Mesodermal cell (in vitro differentiated cells): ENCODE measurements at regions not wholly inside any gene's neighbourhood (a gene's known extent, or its start where the extent isn't known, plus 50 kb on each side); places are given as distances from the start of the nearest gene placed in this dataset.

Experiments used
- H3K27ac ChIP-seq: 2 replicates; pipeline ENCODE4 v1.7.0; 2013; ENCODE audit warnings: mild to moderate bottlenecking, low read depth, low read length, moderate library complexity; ENCODE audit not compliant: severe bottlenecking
- H3K36me3 ChIP-seq: 2 replicates; pipeline ENCODE4 v1.7.1; 2013; ENCODE audit warnings: mild to moderate bottlenecking, low read length, moderate library complexity; ENCODE audit not compliant: control insufficient read depth, insufficient read depth
- H3K4me1 ChIP-seq: one replicate; pipeline ENCODE4 v1.7.1; 2013; ENCODE audit warnings: mild to moderate bottlenecking, low read length; ENCODE audit not compliant: insufficient read depth, control insufficient read depth, poor library complexity, severe bottlenecking
- H3K4me3 ChIP-seq: 2 replicates; pipeline ENCODE4 v1.7.0; 2013; ENCODE audit warnings: low read length, control low read depth, mild to moderate bottlenecking; ENCODE audit not compliant: insufficient read depth, poor library complexity, severe bottlenecking; ENCODE audit errors: extremely low read depth
- H3K9me3 ChIP-seq: 2 replicates; pipeline ENCODE4 v1.7.1; 2013; ENCODE audit warnings: mild to moderate bottlenecking, low read length, moderate library complexity; ENCODE audit not compliant: control insufficient read depth
- WGBS, 2 experiments: methylation state at CpG; one replicate each; pipeline ENCODE4 v1.1.5; 2013; ENCODE audit warnings: missing lambda C conversion rate in 2 of 2; ENCODE audit not compliant: insufficient coverage in 2 of 2; 5-methylcytosine and 5-hydroxymethylcytosine counted together

DNA sequence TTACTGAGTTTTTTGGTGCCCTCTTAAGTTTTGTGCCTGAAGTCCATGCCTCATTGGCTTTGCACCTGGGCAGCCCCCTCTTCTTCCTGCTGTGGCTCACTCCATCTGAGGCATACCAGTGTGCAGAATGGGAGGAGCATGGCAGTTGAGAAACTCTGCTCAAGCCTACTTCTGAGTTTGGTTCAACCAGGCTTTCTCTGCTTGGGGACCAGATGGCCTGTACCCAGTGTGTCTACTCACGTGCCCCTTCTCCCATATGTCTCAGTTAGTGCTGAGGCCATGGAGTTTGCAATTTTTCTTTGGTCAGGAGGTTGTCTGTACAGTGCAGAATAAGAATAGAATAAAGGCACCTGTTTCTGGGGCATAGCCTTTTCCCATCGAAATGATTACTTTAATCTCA is 383.3 kb upstream of the DDHD1 start:
- 100% methylated on average over 1 of the region's 2 CpGs for WGBS, 2 experiments
- no peaks in the 10 kb centered on the region for H3K9me3 ChIP-seq
- no peak overlapping the region for H3K4me3 ChIP-seq
- H3K36me3 ChIP-seq = no peaks in the 10 kb centered on the region
- peaks cover 6% of the 10 kb centered on the region for H3K4me1 ChIP-seq
- H3K27ac ChIP-seq = no peak overlapping the region

DNA sequence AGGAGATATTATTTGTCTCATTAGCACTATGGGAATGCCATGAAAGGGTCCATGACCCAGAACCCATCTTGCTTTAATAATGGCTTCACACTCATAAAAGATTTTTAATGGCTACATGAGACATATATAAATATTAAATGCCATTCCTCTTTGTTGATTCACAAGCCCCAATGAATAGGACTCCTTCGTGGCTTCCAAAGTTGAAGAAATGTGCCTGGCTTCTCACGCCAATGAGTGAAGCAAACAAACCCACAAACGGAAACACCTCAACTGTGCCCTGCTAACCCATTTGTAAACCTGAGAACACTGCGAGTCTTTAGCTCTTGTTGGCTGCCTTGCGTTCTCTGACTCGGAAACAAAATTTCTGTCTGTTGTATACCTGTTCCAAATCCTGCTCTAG is 381.7 kb upstream of the DDHD1 start:
- Histone ChIP-seq H3K4me1 (peaks cover 3% of the 10 kb centered on the region), H3K27ac (no peak overlapping the region), H3K9me3 (no peaks in the 10 kb centered on the region), H3K36me3 (no peaks in the 10 kb centered on the region), H3K4me3 (no peak overlapping the region)
- WGBS, 2 experiments = 86 to 96% methylated on average over 2 to 5 of the region's 6 CpGs

DNA sequence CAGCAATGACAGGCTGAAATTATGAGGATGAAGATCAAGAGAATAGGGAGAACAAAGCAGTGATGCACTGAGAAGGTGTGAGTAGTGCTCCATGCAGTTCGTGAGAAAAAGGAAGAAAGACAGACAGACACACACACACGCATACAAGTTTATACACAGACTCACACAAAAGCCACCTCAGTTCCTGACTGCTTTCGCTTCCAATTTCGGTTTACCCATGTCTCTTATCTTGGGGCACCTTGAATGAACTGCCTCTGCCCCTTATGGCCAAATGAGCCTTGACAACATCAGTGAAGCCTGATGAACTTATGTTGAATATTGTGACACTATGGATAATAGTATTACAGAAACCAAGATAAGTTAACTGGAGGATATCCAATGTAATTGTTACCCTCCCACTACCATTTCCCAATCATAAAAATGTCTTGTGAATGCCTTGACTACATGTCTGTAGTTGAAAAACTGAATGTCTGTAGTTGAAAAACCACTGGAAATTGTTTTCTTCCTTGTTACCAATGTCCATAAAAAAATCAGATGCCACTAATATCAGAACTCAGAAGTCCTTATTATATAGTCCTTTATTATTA is 380.4 kb upstream of the DDHD1 start:
- H3K27ac ChIP-seq = no peak overlapping the region
- H3K4me3 ChIP-seq = no peak overlapping the region
- no peaks in the 10 kb centered on the region for H3K9me3 ChIP-seq
- H3K4me1 ChIP-seq = no peaks in the 10 kb centered on the region
- H3K36me3 ChIP-seq = no peaks in the 10 kb centered on the region
- WGBS, 2 experiments = 80% methylated on average over 1 of the region's 4 CpGs; no CpG with 5 or more reads in 1 of the 2 experiments

DNA sequence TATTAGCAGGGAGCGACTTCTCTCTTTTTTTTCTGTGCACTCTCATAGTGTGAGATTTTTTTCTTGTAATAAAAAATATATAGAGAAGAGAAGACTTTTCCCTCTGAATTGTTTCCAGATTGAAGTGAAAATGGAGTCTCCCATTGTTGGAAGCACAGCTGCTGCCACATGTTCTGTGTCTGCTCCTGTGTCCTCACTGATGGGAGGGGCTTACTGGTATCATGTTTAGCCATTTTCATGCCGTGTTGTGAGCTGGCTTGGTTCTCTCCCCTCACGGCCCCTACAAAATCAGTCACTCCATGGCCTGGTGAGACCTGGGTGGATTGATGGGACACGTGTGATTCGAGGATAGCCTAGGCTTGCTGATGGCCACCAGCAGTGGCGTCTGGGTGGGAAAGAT is 379.7 kb upstream of the DDHD1 start:
- Histone ChIP-seq H3K9me3 (no peaks in the 10 kb centered on the region), H3K4me1 (no peaks in the 10 kb centered on the region), H3K27ac (no peak overlapping the region), H3K4me3 (no peak overlapping the region), H3K36me3 (no peaks in the 10 kb centered on the region)
- WGBS, 2 experiments = 80 to 87% methylated on average over 3 to 5 of the region's 6 CpGs

DNA sequence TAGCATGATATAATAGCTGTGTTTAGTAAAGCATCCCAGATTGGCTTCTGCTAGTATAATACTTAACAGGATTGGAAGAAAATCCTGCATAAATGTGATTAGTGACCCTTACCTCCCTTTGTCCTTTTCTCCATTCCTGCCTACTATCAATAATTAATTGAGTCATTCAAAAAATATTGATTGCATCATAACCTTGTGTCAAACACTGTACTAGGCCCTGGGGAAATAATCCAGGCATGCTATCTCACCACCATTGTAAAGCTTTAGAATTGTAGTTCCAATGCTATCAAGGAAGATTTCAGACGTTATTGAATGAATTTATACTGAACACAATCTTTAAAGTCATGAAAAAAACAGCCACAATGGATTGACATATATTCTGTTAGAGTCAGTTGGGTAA is 378.6 kb upstream of the DDHD1 start:
- no CpG with 5 or more reads among the region's 1 CpG for WGBS, 2 experiments
- H3K9me3 ChIP-seq = no peaks in the 10 kb centered on the region
- no peak overlapping the region for H3K4me3 ChIP-seq
- H3K36me3 ChIP-seq = no peaks in the 10 kb centered on the region
- no peak overlapping the region for H3K27ac ChIP-seq
- no peaks in the 10 kb centered on the region for H3K4me1 ChIP-seq

DNA sequence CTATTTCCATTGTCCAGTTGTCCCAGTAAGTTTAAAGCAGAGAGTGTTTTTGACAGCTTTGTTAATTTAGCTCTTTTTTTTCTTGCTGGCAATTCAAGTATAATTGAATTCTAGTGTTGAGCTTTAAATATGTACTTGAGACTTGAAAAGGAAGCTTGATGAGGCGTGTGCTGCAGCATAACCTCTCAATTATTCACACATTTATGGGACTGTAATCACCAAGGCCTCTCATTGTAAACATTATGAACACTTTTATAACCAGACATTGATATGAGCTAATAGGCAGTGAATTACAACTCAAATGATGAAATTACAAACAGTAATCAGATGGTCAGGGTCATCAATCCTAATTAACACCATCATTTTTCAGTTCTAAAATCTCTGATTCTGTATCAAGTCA is 378.0 kb upstream of the DDHD1 start:
- no CpG with 5 or more reads among the region's 1 CpG for WGBS, 2 experiments
- Histone ChIP-seq H3K4me1 (peaks cover 4% of the 10 kb centered on the region), H3K27ac (no peak overlapping the region), H3K36me3 (no peaks in the 10 kb centered on the region), H3K4me3 (no peak overlapping the region), H3K9me3 (no peaks in the 10 kb centered on the region)

DNA sequence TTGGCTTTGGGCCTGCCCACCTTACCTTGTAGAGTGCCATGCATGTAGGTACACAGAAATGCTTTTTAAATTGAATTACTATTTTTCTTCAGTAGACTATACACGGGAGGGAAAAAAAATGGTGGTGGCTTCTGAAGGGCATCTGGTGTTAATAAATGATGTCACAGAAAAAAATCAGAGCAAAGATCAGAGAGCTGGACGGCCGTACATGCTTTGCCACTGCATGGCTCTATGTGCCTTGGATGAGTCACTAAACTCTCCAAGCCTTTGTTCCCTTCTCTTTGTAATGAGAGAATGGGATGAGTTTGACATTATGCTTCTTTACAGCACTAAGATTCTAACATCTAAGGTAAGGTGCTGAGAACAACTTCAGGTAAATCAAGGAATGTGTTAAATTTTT is 376.4 kb upstream of the DDHD1 start:
- H3K4me1 ChIP-seq = peaks cover 10% of the 10 kb centered on the region
- H3K9me3 ChIP-seq = no peaks in the 10 kb centered on the region
- no peak overlapping the region for H3K27ac ChIP-seq
- H3K36me3 ChIP-seq = no peaks in the 10 kb centered on the region
- no peak overlapping the region for H3K4me3 ChIP-seq
- WGBS, 2 experiments = 87% methylated on average over 3 of the region's 3 CpGs; no CpG with 5 or more reads in 1 of the 2 experiments

DNA sequence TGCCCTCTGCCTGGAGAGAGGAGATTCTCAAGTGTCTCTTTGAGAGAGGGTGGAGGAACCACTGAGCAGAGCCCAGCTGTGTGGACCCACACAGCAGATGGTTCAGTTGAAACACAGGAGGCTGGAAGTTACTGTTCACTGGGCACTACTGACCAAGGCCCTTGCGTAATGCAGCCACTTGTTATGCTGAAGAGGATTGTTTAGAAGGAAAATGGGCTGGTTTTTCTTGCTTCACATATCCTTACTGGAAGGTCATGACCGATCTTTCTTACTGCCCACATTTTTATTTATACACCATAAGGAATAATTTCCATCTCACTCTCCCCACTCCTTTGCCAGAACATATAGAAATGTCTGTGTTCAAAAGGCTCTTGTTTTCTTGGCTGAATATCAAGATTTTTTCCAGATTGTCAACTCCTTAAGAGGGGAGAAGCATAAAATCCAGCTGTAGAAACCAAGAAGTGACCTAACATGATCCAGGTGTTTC is 375.1 kb upstream of the DDHD1 start:
- Histone ChIP-seq H3K4me1 (peaks cover 10% of the 10 kb centered on the region), H3K27ac (no peak overlapping the region), H3K4me3 (no peak overlapping the region), H3K36me3 (no peaks in the 10 kb centered on the region), H3K9me3 (no peaks in the 10 kb centered on the region)
- WGBS, 2 experiments = 100% methylated on average over 2 of the region's 2 CpGs; no CpG with 5 or more reads in 1 of the 2 experiments

DNA sequence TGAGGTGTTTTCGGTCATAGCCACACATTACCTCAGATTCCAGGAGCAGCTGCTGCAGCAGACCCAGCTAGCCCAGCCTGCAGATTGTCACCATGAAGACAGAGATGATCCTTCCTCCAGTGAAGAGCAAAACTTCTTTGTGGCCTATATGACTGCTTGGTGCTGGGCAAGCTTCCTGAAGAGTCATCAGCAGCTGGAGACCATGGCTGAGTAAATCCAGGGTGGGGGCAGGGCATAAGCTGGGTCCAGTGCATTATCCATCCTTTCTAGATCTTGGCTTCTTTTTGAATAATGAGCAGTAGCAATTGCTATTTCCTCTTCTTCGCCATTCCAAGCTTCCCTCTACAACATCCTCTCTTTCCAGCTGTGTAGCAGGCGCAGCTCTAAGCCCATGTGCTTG is 373.1 kb upstream of the DDHD1 start:
- no peaks in the 10 kb centered on the region for H3K9me3 ChIP-seq
- 81 to 94% methylated on average over 3 of the region's 3 CpGs for WGBS, 2 experiments
- H3K27ac ChIP-seq = no peak overlapping the region
- no peaks in the 10 kb centered on the region for H3K36me3 ChIP-seq
- H3K4me1 ChIP-seq = peaks cover 10% of the 10 kb centered on the region
- no peak overlapping the region for H3K4me3 ChIP-seq

DNA sequence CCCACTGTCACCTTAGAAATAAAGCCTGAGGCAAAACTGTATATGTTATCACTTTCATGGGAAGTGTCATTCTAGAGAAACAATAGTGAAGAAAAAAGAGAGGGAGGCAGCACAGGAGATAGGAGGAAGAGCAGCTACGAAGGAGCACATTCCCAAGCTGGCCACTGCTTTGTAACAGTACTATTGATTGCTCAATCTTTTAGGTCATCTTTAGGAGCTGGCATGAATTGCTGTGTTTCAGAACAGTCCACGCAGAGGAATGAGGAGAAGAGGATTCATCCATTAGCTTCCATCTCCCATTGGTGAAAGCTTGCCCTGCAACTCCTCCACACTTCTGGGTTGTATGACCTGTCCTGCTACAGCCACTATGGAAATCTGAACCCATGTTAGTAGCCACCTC is 372.5 kb upstream of the DDHD1 start:
- H3K36me3 ChIP-seq = no peaks in the 10 kb centered on the region
- H3K4me1 ChIP-seq = peaks cover 10% of the 10 kb centered on the region
- no peaks in the 10 kb centered on the region for H3K9me3 ChIP-seq
- WGBS, 2 experiments = 73 to 83% methylated on average over 2 of the region's 2 CpGs
- H3K27ac ChIP-seq = no peak overlapping the region
- no peak overlapping the region for H3K4me3 ChIP-seq

DNA sequence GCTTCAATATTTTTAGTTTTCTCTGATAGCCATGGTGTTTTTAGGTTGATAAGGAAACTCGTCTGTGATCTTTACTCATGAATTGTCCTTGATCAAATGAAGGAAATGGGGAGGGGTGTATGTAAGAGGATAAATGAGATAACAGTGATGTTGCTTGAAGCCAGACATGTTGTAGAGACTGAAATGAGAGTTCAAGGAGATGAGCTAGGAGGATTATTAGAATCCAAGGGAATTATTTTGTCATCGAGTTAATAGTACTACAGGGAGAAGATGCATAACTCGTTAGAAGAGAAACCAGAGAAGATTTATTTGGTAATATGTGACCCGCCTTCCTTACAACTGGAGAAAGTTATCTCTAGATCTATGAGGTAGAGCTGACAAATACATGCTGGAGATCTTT is 371.3 kb upstream of the DDHD1 start:
- 95 to 96% methylated on average over 2 to 4 of the region's 4 CpGs for WGBS, 2 experiments
- Histone ChIP-seq H3K27ac (no peak overlapping the region), H3K36me3 (no peaks in the 10 kb centered on the region)

More for the DNA sequence above, 371.3 kb upstream of the DDHD1 start:
- no peak overlapping the region for H3K4me3 ChIP-seq
- no peaks in the 10 kb centered on the region for H3K9me3 ChIP-seq
- peaks cover 10% of the 10 kb centered on the region for H3K4me1 ChIP-seq
